H1 (cell line): ENCODE measurements at regions not wholly inside any gene's neighbourhood (a gene's known extent, or its start where the extent isn't known, plus 50 kb on each side); places are given as distances from the start of the nearest gene placed in this dataset.

Experiments
- CEBPB ChIP-seq: IDR thresholded peaks from 2 replicates; pipeline ENCODE4 v1.6.1; 2012; ENCODE audit warnings: low read depth, low read length
- EP300 ChIP-seq, 2 experiments: IDR thresholded peaks; 1 replicate in 1 of 2; 2 replicates in 1 of 2; pipeline ENCODE4 v1.6.1; 2011 to 2012; ENCODE audit warnings: low read depth in 2 of 2, low read length in 2 of 2, mild to moderate bottlenecking in 2 of 2, borderline replicate concordance in 1 of 2, inconsistent platforms in 1 of 2, moderate library complexity in 1 of 2
- MAFK ChIP-seq: IDR thresholded peaks from 2 replicates; pipeline ENCODE4 v1.6.1; 2012; ENCODE audit warnings: low read depth, mild to moderate bottlenecking, improper control_type of control experiment, low read length
- POLR2A ChIP-seq, 2 experiments: IDR thresholded peaks; 1 replicate in 1 of 2; 2 replicates in 1 of 2; pipeline ENCODE4 v1.6.1; 2011; ENCODE audit warnings: low read depth in 2 of 2, low read length in 2 of 2, mild to moderate bottlenecking in 2 of 2; ENCODE audit errors: control extremely low read depth in 1 of 2
- SIN3A ChIP-seq, 2 experiments: IDR thresholded peaks in 1 of 2; conservative IDR thresholded peaks in 1 of 2; 2 replicates each; pipeline ENCODE4 v1.6.1; 2011 to 2012; ENCODE audit warnings: low read length in 2 of 2, improper control_type of control experiment in 1 of 2, low read depth in 1 of 2, mild to moderate bottlenecking in 1 of 2
- TAF1 ChIP-seq: IDR thresholded peaks from 2 replicates; pipeline ENCODE4 v1.6.1; 2011; ENCODE audit warnings: mild to moderate bottlenecking, low read depth, low read length
- TF ChIP-seq, protein P1 (sequence below): IDR thresholded peaks from 2 replicates; pipeline ENCODE4 v1.6.1; 2011; ENCODE audit warnings: low read depth, mild to moderate bottlenecking, low read length; ENCODE audit not compliant: insufficient read depth
- TF ChIP-seq, protein P2 (sequence below), 3 experiments: IDR thresholded peaks; 1 replicate in 2 of 3; 2 replicates in 1 of 3; pipeline versions ENCODE4 v1.5.1 to v1.6.1; 2011; ENCODE audit warnings: low read length in 3 of 3, mild to moderate bottlenecking in 3 of 3, inconsistent platforms in 2 of 3, low read depth in 1 of 3, moderate library complexity in 1 of 3; ENCODE audit not compliant: insufficient read depth in 1 of 3; ENCODE audit errors: control extremely low read depth in 1 of 3

DNA sequence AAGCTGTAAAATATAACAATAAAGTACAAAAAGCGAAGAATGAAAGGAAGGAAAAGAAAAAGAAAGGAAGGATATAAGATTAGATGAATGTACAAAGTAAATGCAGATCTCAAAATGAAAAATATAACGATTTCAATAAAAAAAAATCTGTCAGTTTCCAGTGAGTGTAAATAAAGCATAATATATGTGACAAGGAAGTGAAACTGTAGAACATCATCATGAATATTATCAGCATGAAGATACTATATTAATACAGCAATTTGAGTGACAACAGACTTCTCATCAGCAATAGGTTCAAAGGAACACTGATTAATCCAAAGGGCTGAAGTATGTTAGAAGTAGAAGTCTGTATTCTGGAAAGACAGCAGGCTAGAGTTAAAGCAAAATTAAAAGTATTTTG is 659.5 kb upstream of the MBL2 start:
- TF ChIP-seq, protein P1, sequence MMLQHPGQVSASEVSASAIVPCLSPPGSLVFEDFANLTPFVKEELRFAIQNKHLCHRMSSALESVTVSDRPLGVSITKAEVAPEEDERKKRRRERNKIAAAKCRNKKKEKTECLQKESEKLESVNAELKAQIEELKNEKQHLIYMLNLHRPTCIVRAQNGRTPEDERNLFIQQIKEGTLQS: no peak
- TF ChIP-seq POLR2A (IDR thresholded peaks at IDR 0.05; ENCODE audit: control extremely low read depth in 1 of 2, low read depth in 2 of 2, low read length in 2 of 2): no peak
- TF ChIP-seq TAF1: no peak
- no peak for TF ChIP-seq MAFK
- TF ChIP-seq EP300 (IDR thresholded peaks at IDR 0.05; ENCODE audit: borderline replicate concordance in 1 of 2, low read depth in 2 of 2, low read length in 2 of 2): no peak
- TF ChIP-seq SIN3A (conservative IDR thresholded peaks at IDR 0.05 in 1 of 2, IDR thresholded peaks at IDR 0.05 in 1 of 2; ENCODE audit: low read depth in 1 of 2, low read length in 2 of 2): no peak
- TF ChIP-seq, protein P2, sequence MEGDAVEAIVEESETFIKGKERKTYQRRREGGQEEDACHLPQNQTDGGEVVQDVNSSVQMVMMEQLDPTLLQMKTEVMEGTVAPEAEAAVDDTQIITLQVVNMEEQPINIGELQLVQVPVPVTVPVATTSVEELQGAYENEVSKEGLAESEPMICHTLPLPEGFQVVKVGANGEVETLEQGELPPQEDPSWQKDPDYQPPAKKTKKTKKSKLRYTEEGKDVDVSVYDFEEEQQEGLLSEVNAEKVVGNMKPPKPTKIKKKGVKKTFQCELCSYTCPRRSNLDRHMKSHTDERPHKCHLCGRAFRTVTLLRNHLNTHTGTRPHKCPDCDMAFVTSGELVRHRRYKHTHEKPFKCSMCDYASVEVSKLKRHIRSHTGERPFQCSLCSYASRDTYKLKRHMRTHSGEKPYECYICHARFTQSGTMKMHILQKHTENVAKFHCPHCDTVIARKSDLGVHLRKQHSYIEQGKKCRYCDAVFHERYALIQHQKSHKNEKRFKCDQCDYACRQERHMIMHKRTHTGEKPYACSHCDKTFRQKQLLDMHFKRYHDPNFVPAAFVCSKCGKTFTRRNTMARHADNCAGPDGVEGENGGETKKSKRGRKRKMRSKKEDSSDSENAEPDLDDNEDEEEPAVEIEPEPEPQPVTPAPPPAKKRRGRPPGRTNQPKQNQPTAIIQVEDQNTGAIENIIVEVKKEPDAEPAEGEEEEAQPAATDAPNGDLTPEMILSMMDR (IDR thresholded peaks at IDR 0.05; ENCODE audit: control extremely low read depth in 1 of 3, insufficient read depth in 1 of 3, low read depth in 1 of 3, low read length in 3 of 3): no peak
- TF ChIP-seq CEBPB: no peak
